VCaP (cell line): ENCODE measurements at regions not wholly inside any gene's neighbourhood (a gene's known extent, or its start where the extent isn't known, plus 50 kb on each side); places are given as distances from the start of the nearest gene placed in this dataset.

Experiments
- H3K27ac ChIP-seq: fragments of 450-650 bp; 2 replicates; pipeline ENCODE4 v1.5.1; 2017
- CTCF ChIP-seq: fragments of 450-650 bp; conservative IDR thresholded peaks from 2 replicates; pipeline ENCODE4 v1.5.1; 2017; ENCODE audit warnings: mild to moderate bottlenecking, moderate library complexity

DNA sequence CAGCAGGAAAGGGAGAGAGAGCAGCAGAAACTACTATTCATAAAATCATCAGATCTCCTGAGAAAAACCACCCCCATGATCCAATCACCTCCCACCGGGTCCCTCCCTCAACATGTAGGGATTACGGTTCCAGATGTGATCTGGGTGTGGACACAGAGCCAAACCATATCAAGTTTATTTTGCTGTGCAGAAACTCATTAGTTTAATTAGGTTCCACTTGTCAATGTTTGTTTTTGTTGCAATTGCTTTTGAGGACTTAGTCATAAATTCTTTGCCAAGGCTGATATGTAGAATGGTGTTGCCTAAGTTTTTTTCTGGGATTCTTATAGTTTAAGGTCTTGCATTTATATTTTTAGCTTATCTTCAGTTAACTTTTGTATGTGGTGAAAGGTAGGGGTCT, 422.0 kb upstream of the HS3ST5 start:
- H3K27ac ChIP-seq, result no peak overlapping the region
- TF ChIP-seq CTCF, result no peak

DNA sequence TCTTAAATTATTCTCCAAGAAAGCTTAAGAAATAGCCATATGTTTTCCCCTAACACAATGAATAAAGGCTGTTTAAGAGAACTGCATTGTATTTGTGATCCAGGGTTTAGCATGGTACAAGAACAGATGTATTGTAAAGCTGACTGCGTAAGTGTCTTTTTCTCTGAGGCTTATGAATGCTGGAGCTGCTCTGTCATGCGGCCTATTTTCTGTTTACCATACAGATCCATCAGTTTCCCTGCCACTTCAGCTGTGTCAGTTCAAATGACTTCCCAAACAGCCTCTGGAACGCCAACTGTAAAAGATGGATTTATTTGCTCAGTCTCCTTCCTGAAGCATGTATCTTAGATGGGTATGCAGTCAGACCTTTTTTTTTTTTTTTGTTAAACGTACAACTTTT, 419.3 kb upstream of the HS3ST5 start:
- no peak for TF ChIP-seq CTCF
- no peak overlapping the region for H3K27ac ChIP-seq

DNA sequence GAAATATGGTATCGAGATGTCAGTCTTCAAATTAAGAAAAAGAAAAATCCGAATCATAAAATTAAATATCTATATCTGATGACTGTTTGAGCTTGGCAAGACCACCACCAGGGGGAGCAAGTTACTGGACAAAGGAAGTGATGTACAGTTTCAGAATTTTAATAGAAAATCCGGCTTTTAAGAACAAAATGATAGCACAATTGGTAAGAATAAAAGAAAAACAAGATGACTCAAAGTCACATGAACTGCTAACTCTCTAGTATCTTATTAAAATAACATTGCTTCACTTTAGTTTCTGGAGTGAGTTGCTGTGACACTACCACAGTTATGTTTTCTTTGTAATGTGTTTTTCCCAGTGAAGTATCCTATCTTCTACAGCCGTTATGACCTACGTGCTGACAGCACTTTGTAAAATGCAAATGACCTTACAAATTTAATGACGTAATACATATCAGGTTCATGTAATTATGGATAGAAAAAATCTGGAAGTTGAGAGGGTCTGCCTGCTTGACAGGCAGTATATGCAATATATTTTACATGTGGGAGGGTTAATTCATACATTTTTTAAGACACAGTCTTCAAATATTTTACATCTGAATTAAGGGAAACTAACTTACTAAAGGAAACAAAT, 405.3 kb upstream of the HS3ST5 start:
- no peak overlapping the region for H3K27ac ChIP-seq
- TF ChIP-seq CTCF, result peak; percentile 83

DNA sequence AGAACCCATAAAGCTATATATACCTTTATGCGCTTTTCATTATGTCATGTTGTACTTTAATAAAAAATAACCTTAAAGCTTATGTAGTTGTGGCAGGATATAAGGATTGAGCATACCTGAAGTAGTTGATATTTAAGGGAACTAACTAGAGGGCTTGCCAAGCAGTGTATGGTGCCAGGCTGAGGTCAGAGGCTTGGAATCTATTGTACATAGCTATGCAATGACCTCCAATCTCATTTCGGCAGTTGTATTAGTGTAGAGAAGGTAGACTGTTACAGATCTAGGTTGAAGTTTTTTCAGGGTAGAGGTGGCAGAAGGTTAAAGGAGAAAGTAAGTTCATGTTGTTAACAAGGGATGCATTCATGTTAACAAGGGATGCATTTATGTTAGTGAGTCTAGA, 397.7 kb upstream of the HS3ST5 start:
- no peak for TF ChIP-seq CTCF
- H3K27ac ChIP-seq, result no peak overlapping the region

- no peak for TF ChIP-seq CTCF
- H3K27ac ChIP-seq, result no peak overlapping the region
Measured at GRCh38 chr6:114739656-114740055, 396.8 kb upstream of the HS3ST5 start.

- H3K27ac ChIP-seq, result no peak overlapping the region
- 0 out of 2 replicates have a peak, but pooled peaks have one; percentile 9 for TF ChIP-seq CTCF
Measured at GRCh38 chr6:114735025-114735735, 392.4 kb upstream of the HS3ST5 start.

DNA sequence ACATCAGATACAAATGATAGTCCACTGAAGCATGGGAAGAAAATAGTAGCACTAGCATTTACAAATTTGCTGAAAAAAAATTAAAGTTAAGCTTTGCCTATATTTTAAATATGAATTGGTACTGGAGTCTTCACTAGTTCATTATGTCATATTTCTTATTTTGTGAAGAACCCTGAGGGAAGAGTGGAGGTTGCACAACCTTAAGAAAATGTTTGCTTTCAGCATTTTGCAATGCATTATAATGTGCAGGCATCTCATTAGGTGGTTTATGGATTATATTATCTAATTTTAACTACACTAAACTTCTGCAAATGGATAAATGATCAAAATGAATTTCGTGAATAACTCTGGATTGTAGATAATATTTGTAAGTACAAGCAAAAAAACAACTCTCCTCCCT, 390.8 kb upstream of the HS3ST5 start:
- H3K27ac ChIP-seq, result no peak overlapping the region
- TF ChIP-seq CTCF, result no peak
